NCI-H1105 (cell line): ENCODE measurements at regions not wholly inside any gene's neighbourhood (a gene's known extent, or its start where the extent isn't known, plus 50 kb on each side); places are given as distances from the start of the nearest gene placed in this dataset.

Source experiments
- DNase-seq: peaks from one replicate; lab custom pipeline; 2025; lab: John Stamatoyannopoulos, UW

GRCh38 chr10:83935339-83935736 lies 204.0 kb upstream of the GHITM start:
- no peak for DNase-seq

DNA sequence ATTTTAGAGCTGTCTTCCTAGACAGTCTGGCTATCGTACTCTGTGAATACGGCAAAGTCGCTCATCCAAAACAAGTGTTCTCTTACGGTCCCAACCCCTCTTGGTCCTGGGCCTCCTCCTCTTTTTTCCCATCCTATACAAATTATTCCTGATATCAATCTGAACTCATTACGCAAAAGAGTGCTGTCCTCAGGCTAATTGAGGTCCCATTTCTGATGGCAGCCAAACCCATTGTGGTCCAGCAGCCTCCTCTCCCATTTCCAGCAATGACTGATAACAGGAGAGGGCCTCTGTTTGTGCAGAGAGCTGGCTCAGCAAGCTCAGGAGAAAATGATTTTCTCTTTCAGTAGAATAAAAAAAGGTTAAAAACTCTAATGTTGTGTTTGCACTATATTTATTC lies 203.4 kb upstream of the GHITM start:
- no peak for DNase-seq

DNA sequence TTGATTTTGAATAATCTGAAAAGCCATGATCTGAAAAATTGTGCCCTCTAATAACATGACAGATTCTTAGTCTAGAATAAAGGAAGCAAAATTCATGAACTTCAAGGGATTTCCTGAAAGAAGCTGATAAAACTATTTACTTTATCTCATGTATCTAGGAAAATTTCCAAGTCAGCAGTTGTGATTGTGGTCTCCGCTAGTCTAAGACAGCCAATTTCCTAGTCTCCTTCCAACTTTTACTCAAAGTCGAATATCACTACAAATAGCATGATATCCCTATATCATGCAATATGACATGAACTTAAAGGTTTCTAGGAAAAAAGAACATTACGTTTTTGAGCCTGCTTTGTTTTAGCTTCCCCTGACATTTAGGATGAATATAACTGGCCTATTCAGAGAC lies 202.1 kb upstream of the GHITM start:
- no peak for DNase-seq

DNA sequence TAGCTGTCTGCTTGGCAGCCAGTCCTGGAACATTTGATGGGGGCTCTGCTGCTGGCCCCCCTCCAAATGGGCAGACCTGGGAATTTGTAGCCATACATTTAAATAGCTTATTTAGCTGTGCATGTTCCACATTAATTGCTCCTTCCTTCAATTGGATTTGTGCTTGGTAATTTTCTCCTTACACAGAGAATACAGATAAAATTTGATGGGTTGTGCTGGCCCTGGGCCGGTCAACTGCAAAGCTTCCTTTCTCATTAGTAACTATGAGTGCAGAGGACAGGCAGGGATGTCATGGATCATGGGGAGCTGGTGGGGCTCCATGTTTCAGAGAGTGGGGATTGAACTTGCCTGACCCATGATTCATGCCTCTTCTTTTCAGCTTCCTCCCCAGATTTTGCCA lies 201.5 kb upstream of the GHITM start:
- no peak for DNase-seq

- no peak for DNase-seq
Measured at GRCh38 chr10:83941189-83941588, 198.1 kb upstream of the GHITM start.

DNA sequence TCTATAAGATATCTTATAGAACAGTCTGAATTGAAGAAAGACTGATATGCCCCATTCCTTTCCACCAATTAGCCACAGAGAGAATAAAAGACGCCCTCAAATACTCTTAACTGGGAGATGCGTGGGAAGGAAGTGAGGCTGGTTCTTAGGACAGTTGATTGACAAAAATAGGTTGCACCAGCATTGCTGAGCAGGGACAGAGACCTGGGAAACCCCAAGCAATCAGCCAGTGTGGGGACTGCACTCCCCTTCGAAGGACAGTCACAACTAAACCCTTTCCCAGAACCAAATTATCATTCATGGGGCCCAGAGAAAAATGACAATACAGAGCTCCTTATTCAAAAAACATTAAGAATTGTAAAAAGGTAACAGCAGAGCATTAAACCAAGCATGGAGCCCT lies 196.9 kb upstream of the GHITM start:
- no peak for DNase-seq

DNA sequence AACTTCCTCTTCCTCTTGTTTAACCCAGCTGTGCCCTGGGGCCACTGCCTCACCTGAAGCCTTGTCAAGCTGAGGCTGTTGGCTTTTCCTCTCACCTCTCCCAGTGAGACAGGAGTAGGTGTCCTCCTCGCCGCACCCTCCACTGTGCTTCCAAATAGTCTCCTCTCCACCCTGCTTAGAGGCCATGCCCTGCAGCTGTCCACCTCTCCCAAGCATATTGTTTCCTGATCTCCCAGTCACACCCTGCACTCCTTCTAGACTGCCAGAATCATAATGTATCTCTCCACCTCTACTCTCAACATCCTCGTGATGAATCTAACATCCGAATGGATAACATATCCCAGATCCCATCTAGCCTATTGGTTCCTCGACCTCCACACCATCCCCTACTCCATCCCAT lies 196.3 kb upstream of the GHITM start:
- no peak for DNase-seq

DNA sequence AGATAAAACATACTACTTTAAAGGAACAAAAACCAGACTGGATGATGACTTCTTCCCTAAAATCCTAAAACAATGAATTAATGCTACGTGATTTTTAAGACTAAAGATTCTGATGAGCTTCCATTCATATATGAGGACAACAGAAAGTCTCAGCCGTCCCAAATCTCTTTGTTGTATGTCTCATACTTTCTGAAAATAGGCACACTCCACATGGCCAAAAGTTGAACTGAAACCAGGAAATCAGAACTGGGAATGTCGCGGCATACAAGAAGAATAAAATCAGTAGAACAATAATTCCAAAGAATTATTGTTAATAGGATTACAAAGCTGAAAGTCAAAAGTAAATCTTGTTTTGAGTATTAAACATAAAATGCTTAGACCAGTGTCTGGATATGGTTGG lies 195.4 kb upstream of the GHITM start:
- DNase-seq, result no peak

DNA sequence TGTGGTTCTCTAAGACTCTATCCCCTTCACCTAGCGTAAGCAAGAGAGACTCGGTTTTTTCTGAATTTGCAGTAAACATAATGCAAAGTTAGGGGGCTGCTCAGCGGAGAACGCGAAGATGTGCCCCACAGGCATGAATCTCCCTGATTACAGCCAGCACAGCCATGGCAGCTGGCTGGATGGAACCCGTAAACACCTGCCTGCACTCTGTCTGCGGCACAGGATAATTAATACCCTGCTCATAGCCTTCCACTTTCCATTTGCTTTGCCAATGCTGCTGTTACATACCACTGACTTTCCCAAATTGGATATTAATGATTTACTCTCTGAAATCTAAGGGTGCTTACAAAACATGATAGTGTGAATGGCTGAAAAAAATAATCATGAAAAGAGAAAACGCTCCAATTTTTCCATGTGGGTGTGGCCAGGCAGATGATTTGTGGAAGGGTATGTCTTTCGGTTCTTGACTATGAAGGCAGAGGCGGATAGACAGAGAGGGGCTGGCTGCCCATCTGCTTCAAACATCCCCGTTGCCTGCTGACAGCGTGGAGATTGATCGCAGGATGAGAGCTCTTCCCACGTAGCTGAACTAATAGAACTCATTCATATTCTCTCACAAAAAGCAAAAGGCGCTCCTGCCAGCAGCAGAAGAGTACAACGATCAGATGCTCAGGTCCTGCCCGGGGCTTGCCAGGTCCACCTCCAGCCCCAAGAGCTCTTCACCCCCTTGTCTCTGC lies 193.2 kb upstream of the GHITM start:
- DNase-seq, result peak; percentile 56

DNA sequence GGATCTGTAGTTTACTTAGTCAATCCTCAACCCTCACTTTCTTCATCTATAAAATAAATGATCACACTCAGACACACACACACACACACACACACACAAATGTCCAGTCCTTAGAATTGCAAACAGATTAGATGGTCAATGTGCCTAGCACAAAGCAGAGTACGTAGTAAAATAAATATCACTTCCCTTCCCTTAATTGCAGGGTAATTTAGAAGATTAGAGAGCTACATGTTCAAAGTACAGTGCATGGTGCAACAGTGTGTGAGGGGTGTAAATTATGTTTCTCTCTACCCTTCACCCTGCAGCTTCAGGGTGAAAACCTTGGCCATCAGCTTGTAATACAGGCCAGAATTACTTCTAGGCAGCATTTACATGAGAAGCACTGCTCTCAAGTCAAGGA lies 187.0 kb upstream of the GHITM start:
- DNase-seq, result no peak

DNA sequence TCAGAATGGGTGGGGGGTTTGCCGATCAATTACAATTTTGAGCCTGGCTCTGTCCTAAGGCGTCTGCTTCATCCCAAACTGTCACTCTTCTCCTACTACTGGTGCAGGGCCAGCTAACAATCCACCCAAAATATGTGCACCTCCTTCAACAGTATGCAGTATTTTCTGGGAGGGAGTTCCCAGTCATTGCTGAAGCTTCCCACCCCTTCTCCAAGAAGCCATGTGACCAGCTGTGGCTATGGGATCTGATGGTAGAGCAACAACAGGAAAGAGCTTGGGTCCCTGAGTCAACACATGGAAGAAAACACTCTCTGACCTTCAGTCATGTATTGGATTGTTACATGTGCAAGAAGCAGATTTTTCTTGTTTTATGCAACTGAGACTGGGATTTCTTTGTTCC lies 185.7 kb upstream of the GHITM start:
- DNase-seq, result no peak

- DNase-seq, result no peak
Measured at GRCh38 chr10:83954193-83954799, 185.0 kb upstream of the GHITM start.

DNA sequence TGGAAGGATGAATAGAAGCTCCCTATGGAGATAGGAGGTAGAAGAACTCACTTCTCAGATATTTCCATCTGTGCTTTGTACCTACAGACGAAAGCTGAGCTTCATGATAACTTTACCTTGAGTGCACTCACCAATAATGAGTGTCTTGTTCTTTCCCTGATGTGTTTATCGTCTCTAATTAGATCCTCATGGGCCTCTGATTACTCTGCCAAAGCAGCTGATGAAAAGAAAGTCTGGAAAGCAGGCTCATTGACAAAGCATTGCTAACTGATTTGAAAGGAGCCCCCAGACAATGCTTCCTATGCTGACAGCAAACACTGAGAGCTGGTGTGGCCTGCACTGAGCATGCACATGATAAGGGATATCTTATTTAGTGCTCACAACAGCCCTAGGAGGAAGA lies 183.9 kb upstream of the GHITM start:
- no peak for DNase-seq

DNA sequence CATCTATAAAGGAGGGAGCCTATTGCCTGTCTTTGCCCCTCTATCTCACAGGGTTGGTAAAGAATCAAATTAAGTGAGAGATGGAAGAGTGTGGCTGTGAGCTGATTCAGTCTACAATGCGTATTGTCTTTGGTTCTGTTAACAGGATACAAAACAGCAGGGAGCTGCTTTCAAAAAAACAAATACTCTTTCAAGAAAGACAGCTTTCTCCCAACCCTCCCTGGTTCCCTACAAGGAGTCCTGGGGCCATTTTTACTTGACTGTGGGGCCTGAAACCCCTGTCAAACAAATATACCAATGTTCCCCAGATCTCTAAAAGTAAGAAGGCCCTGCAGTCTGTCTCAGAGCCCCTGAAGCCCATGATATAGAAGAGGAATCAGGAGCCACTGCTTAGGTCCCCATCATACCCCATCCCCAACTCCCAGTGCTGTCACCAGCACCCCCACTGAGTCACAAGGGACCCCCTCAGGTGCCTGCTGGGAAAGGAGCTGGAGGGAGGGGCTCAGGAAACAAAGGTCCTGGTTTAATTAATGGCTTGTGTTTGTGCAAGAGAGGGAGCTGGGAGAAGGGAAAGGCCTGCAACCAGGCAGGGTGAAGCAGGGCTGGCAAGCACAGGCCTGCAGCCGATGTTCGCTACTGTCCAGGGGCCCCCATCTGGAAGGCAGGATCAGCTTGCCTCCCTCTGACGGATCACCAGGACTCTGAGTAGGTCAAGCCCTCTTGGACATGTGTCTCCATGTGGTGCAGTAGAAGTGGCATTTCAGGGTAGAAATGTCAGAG lies 182.0 kb upstream of the GHITM start:
- no peak for DNase-seq

DNA sequence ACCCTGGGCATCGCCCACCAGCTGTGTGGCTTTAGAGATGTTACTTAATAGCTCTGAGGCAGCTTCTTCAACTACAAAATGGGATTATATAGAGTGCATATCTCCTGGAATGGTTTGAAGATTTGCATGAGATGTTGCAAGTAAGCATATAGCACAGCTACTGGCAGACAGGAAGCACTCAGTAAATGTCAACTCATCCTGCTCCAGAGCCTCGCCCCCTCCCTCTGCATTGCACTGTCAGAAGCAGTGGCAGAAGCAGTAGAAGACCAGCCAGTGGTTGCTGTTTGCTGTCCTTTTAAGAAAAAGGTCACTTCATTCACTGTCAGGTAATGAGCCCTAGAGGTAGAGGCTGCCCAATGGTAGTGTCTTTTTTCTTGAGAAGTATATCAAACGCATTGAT lies 180.0 kb upstream of the GHITM start:
- no peak for DNase-seq

DNA sequence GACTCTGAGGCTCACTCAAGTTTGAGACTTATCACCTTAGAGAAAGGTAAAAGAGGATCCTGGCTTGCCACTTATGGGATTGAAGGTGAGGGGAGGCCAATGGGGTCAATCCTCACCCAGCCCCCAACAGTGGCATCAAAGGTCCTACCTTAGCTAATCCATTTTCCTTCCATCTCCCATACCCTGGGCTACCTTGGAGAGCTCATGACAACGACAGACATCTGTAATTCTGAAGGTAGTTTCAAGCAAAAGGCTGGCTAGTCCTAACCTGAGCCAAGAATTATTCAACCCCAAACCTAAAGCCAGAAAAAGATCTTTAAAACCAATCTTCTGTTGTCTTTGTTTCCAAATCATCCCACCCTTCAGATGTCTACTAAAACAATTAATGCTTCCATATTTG lies 179.2 kb upstream of the GHITM start:
- DNase-seq, result no peak

DNA sequence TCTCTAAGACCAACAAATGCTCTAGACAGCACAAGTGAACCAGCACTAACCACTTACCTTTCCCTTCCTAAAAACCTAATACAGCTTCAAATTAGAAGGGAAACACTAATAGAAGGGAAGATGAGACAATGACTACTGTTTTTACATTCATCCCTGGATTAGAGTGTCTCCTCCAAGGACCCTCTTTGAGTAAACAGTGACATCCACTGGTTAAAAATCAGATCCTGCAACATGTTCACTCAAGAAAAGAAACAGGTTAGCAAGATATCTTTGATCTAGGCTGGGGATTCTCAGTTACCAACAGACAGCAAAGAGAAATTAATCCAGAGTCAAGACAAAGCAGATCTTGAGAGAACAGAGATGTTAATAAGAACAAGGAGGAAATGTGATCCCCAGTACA lies 177.7 kb upstream of the GHITM start:
- no peak for DNase-seq

DNA sequence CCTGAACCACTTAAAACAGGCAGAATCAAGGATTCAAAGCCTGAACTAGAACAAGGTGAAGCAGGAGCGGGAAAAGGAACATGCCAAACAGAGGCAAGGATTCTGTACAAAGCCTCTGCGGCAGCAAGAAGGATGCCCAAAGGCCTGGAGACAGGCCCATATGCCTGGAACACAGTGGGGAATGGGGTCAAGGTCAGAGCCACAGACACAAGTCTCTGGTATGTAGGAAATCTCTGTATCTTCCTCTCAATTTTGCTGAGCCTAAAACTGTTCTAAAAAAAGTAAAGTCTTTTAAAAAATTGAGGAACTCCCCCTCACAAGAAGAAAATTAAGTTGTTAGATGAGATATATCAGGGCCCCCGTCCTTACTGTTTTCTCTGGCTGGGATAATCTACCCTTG lies 175.9 kb upstream of the GHITM start:
- DNase-seq, result no peak

- DNase-seq, result no peak
Measured at GRCh38 chr10:83965473-83965872, 173.8 kb upstream of the GHITM start.

DNA sequence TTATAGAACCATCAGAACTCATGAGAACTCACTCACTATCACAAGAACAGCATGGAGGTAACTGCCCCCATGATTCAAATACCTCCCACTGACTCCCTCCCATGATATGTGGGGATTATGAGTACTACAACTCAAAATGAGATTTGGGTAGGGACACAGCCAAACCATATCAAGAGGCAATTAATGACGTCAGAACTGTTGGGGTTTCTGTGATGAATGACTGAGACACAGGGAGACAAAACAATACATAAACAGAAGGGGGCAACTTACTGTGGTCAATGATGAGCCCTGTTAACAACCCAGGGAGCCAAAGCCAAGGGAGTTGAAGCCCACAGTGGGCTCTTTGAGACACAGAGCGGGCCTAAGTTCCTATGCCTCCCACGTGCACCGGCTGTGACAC lies 171.3 kb upstream of the GHITM start:
- DNase-seq, result no peak

GRCh38 chr10:83978681-83979383 lies 160.5 kb upstream of the GHITM start:
- DNase-seq, result no peak

GRCh38 chr10:83982812-83983211 lies 156.5 kb upstream of the GHITM start:
- no peak for DNase-seq
